HCT116 (cell line): ENCODE measurements at regions not wholly inside any gene's neighbourhood (a gene's known extent, or its start where the extent isn't known, plus 50 kb on each side); places are given as distances from the start of the nearest gene placed in this dataset.

ENCODE experiments used
- ATAC-seq: fragments of 200-7000 bp; cut with Tn5 transposase; 2 replicates; pipeline ENCODE4 v1.9.1; 2020; ENCODE audit warnings: mild to moderate bottlenecking, moderate library complexity
- BruUV-seq: library from RNA; stranded (reverse); fragments of 400-500 nt; replicated peaks from 2 replicates; lab custom pipeline; 2021; lab: Mats Ljungman, UMichigan
- CTCF ChIA-PET: fragments of 300-600 bp; sonication (Branson Sonifier 250); formaldehyde crosslinking; loops from one replicate; lab custom pipeline; 2021; ENCODE audit warnings: antibody characterized with exemption; lab: Charles Lee
- POLR2A ChIA-PET: fragments of 300-600, 350-600 bp; sonication (Branson Sonifier 250); formaldehyde crosslinking; loops from one replicate; lab custom pipeline; 2021; ENCODE audit warnings: antibody characterized with exemption; lab: Charles Lee
- RAD21 ChIA-PET, 2 experiments: fragments of 300-600 bp; sonication (Branson Sonifier 250); formaldehyde crosslinking; loops; one replicate each; lab custom pipeline; 2023; ENCODE audit warnings: low total read pairs in 2 of 2; ENCODE audit not compliant: uncharacterized antibody in 2 of 2, unreplicated experiment in 2 of 2, low non-redundant PET in 1 of 2; lab: Charles Lee
- DNase-seq: peaks from one replicate; pipeline ENCODE4 v3.0.0-alpha.2; 2010; ENCODE audit warnings: low read depth, low spot score
- H2AFZ ChIP-seq: fragments of 200-600 bp; shearing (Covaris generic), sonication (generic); 2 replicates; pipeline ENCODE4 v1.6.1; 2017; ENCODE audit warnings: low read depth, mixed run types, mixed read lengths, antibody characterized with exemption, low read length; ENCODE audit not compliant: poor library complexity, severe bottlenecking
- H3K27ac ChIP-seq: 2 replicates; pipeline ENCODE4 v1.5.1; 2012; ENCODE audit warnings: low read depth, low read length
- H3K27me3 ChIP-seq: fragments of 200-600 bp; sonication (generic); 2 replicates; pipeline ENCODE4 v1.6.1; 2016; ENCODE audit warnings: mixed run types, low read length, mixed read lengths; ENCODE audit not compliant: insufficient read depth
- H3K36me3 ChIP-seq, 2 experiments: fragments of 200-500 bp in 1 of 2; fragments of 200-600 bp in 1 of 2; sonication (Bioruptor generic) in 1 of 2; sonication (generic) in 1 of 2; 2 replicates each; pipeline versions ENCODE4 v1.5.1 to v1.6.1; 2014 to 2016; ENCODE audit warnings: low read length in 2 of 2, inconsistent platforms in 1 of 2, mixed read lengths in 1 of 2, mixed run types in 1 of 2; ENCODE audit not compliant: insufficient read depth in 2 of 2, control insufficient read depth in 1 of 2
- H3K4me1 ChIP-seq, 2 experiments: fragments of 200-600 bp in 1 of 2; sonication (generic) in 1 of 2; 2 replicates each; pipeline versions ENCODE4 v1.5.1 to v1.6.1; 2012 to 2017; ENCODE audit warnings: low read length in 2 of 2, inconsistent platforms in 1 of 2, mild to moderate bottlenecking in 1 of 2, mixed read lengths in 1 of 2, mixed run types in 1 of 2, moderate library complexity in 1 of 2; ENCODE audit not compliant: insufficient read depth in 2 of 2, control insufficient read depth in 1 of 2
- H3K4me2 ChIP-seq: fragments of 200-600 bp; sonication (generic); 2 replicates; pipeline ENCODE4 v1.6.1; 2017; ENCODE audit warnings: mixed run types, low read length, mixed read lengths
- H3K4me3 ChIP-seq, 2 experiments: fragments of 200-600 bp in 1 of 2; sonication (generic) in 1 of 2; replicated peaks in 1 of 2; 2 replicates each; pipeline ENCODE4 v1.5.1; 2011 to 2016; ENCODE audit warnings: low read length in 2 of 2, control low read depth in 1 of 2, low read depth in 1 of 2, mild to moderate bottlenecking in 1 of 2, mixed read lengths in 1 of 2, mixed run types in 1 of 2
- H3K79me2 ChIP-seq: fragments of 200-600 bp; sonication (generic); 2 replicates; pipeline ENCODE4 v1.6.1; 2017; ENCODE audit warnings: mild to moderate bottlenecking, mixed run types, low read length, moderate library complexity, mixed read lengths; ENCODE audit not compliant: insufficient read depth
- H3K9ac ChIP-seq: fragments of 200-600 bp; sonication (generic); 2 replicates; pipeline ENCODE4 v1.6.1; 2016; ENCODE audit warnings: low read length, mixed read lengths
- H3K9me2 ChIP-seq: fragments of 200-600 bp; sonication (generic), shearing (Covaris generic); 2 replicates; pipeline ENCODE4 v1.6.1; 2017; ENCODE audit warnings: mixed run types, mild to moderate bottlenecking, moderate library complexity; ENCODE audit not compliant: insufficient read depth
- H3K9me3 ChIP-seq, 2 experiments: fragments of 200-500 bp in 1 of 2; fragments of 200-600 bp in 1 of 2; sonication (Bioruptor generic) in 1 of 2; sonication (generic) in 1 of 2; 2 replicates each; pipeline ENCODE4 v1.6.1; 2014 to 2017; ENCODE audit warnings: low read length in 2 of 2, mixed read lengths in 2 of 2, inconsistent platforms in 1 of 2, low read depth in 1 of 2, mild to moderate bottlenecking in 1 of 2, mixed run types in 1 of 2, moderate library complexity in 1 of 2; ENCODE audit not compliant: control insufficient read depth in 1 of 2, insufficient read depth in 1 of 2
- H4K20me1 ChIP-seq: fragments of 200-600 bp; sonication (generic), shearing (Covaris generic); 2 replicates; pipeline ENCODE4 v1.6.1; 2017; ENCODE audit warnings: mixed run types, mild to moderate bottlenecking, moderate library complexity; ENCODE audit not compliant: insufficient read depth
- CBX3 ChIP-seq: IDR thresholded peaks from 2 replicates; pipeline ENCODE4 v1.6.1; 2012; ENCODE audit warnings: low read depth
- EZH2phosphoT487 ChIP-seq: fragments of 200-600 bp; IDR thresholded peaks from 2 replicates; pipeline ENCODE4 v1.6.1; 2018; ENCODE audit warnings: antibody characterized with exemption, borderline replicate concordance
- POLR2AphosphoS5 ChIP-seq: IDR thresholded peaks from 2 replicates; pipeline ENCODE4 v1.6.1; 2011; ENCODE audit warnings: mild to moderate bottlenecking, low read depth, low read length, moderate library complexity
- SRF ChIP-seq: IDR thresholded peaks from 2 replicates; pipeline ENCODE4 v1.6.1; 2012; ENCODE audit warnings: low read depth
- ZFX ChIP-seq: fragments of 450-650 bp; IDR thresholded peaks from 2 replicates; pipeline ENCODE4 v1.6.1; 2017
- ZNF274 ChIP-seq: fragments of 200-500 bp; sonication (Bioruptor generic); IDR thresholded peaks from 2 replicates; pipeline ENCODE4 v1.6.1; 2014; ENCODE audit warnings: mild to moderate bottlenecking, low read depth, low read length, inconsistent platforms
- intact Hi-C: fragments of 100-400 bp; cut with micrococcal nuclease; formaldehyde crosslinking; loops from 2 replicates; pipeline ENCODE4 v1.10.0; 2022
- TF ChIP-seq, protein P1 (sequence below): IDR thresholded peaks from 2 replicates; pipeline ENCODE4 v1.6.1; 2012; ENCODE audit warnings: low read depth
- TF ChIP-seq, protein P2 (sequence below): IDR thresholded peaks from 2 replicates; pipeline ENCODE4 v1.6.1; 2012

DNA sequence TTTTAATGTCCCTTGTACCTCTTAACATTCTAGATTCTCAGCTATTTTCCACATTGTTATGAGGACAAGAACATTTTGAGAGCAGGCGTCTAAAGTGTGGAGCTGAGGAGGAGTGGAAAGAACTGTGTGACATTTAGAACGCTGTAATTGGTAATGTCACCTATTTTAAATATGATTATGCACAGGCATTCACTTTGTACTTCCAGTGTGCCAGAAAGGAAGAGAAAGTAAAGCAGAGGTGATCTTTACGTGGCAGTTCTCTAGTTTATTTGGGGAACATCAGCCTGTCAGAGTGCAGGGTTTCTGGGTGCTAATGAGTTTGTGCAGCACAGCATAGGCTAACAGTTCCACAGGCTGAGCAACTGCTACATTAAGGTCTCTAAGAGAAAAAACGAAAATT is 498.4 kb upstream of the POM121L12 start:
- CTCF ChIA-PET = no interaction called here
- RAD21 ChIA-PET = no interaction called here
- no peak overlapping the region for H3K27ac ChIP-seq
- H3K36me3 ChIP-seq = no peaks in the 10 kb centered on the region; a peak in 1 of 4 replicates
- no peak overlapping the region for H2AFZ ChIP-seq
- POLR2A ChIA-PET = no interaction called here
- no peaks in the 10 kb centered on the region for H4K20me1 ChIP-seq
- no peak for ATAC-seq
- H3K9me3 ChIP-seq = peaks cover 3 to 18% of the 10 kb centered on the region in 2 experiments; a peak in 3 of 4 replicates
- H3K79me2 ChIP-seq = no peaks in the 10 kb centered on the region
- no TSS peak for BruUV-seq
- no peaks in the 10 kb centered on the region for H3K27me3 ChIP-seq
- no peak overlapping the region for H3K9ac ChIP-seq
- H3K4me2 ChIP-seq = no peak overlapping the region
- intact Hi-C loops = no loop called here
- H3K4me3 ChIP-seq = no peak overlapping the region
- DNase-seq = no peak
- TF ChIP-seq POLR2AphosphoS5 (no peak), SRF (no peak)
- TF ChIP-seq, all 23 proteins: peak for 0
- no peaks in the 10 kb centered on the region for H3K9me2 ChIP-seq
- H3K4me1 ChIP-seq = no peaks in the 10 kb centered on the region

DNA sequence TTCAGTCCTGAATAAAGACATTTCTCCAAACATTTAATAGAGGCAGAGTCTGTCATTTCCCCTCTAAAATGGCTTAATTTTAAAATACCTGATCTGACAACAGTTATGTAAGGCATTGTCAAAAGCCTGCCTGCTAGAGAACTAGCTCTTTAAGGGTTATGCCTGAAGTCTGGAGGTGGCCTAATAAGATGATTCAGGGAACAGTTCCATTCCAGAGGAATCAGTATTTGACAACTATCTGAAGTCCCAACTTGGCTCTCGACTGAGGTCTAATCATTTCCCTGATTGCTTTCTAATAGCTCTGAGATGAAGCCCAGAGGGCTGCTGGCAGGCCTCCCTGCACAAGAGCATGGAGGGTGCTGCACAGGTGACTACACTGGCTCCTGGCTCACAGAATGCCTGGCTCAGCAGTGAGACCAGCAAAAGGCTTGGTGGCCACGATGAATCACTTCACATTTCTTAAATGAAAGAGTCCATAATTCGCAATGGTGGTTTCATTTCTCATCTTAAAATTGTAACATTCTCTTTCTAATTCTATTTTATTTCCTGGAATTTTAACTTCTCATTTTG is 509.6 kb upstream of the POM121L12 start:
- no peak for DNase-seq

More for the DNA sequence above, 509.6 kb upstream of the POM121L12 start:
- no peak for TF ChIP-seq ZNF274
- TF ChIP-seq, protein P1, sequence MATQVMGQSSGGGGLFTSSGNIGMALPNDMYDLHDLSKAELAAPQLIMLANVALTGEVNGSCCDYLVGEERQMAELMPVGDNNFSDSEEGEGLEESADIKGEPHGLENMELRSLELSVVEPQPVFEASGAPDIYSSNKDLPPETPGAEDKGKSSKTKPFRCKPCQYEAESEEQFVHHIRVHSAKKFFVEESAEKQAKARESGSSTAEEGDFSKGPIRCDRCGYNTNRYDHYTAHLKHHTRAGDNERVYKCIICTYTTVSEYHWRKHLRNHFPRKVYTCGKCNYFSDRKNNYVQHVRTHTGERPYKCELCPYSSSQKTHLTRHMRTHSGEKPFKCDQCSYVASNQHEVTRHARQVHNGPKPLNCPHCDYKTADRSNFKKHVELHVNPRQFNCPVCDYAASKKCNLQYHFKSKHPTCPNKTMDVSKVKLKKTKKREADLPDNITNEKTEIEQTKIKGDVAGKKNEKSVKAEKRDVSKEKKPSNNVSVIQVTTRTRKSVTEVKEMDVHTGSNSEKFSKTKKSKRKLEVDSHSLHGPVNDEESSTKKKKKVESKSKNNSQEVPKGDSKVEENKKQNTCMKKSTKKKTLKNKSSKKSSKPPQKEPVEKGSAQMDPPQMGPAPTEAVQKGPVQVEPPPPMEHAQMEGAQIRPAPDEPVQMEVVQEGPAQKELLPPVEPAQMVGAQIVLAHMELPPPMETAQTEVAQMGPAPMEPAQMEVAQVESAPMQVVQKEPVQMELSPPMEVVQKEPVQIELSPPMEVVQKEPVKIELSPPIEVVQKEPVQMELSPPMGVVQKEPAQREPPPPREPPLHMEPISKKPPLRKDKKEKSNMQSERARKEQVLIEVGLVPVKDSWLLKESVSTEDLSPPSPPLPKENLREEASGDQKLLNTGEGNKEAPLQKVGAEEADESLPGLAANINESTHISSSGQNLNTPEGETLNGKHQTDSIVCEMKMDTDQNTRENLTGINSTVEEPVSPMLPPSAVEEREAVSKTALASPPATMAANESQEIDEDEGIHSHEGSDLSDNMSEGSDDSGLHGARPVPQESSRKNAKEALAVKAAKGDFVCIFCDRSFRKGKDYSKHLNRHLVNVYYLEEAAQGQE = no peak
- no peak for TF ChIP-seq CBX3
- TF ChIP-seq EZH2phosphoT487 = no peak
- TF ChIP-seq, protein P2, sequence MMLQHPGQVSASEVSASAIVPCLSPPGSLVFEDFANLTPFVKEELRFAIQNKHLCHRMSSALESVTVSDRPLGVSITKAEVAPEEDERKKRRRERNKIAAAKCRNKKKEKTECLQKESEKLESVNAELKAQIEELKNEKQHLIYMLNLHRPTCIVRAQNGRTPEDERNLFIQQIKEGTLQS = no peak
- no peak for TF ChIP-seq SRF
- TF ChIP-seq ZFX = no peak
- TF ChIP-seq, all 23 proteins: peak for 0
- ChIA-PET POLR2A (no interaction called here), RAD21 (no interaction called here), CTCF (no interaction called here)
- Histone ChIP-seq H3K9ac (no peak overlapping the region), H3K4me3 (no peak overlapping the region), H3K4me2 (no peak overlapping the region), H4K20me1 (no peaks in the 10 kb centered on the region; the same call in 1 of the 2 replicates), H3K27ac (no peak overlapping the region), H3K27me3 (no peaks in the 10 kb centered on the region), H3K9me2 (no peaks in the 10 kb centered on the region), H3K9me3 (peaks cover 0 to 24% of the 10 kb centered on the region in 2 experiments; a peak in 2 of 4 replicates), H2AFZ (no peak overlapping the region), H3K4me1 (no peaks in the 10 kb centered on the region), H3K36me3 (no peaks in the 10 kb centered on the region), H3K79me2 (no peaks in the 10 kb centered on the region)
- ATAC-seq = no peak
- BruUV-seq = no TSS peak
- intact Hi-C loops = no loop called here
